ENCODE measurements at regions not wholly inside any gene's neighbourhood (a gene's known extent, or its start where the extent isn't known, plus 50 kb on each side); places are given as distances from the start of the nearest gene placed in this dataset.

DNA sequence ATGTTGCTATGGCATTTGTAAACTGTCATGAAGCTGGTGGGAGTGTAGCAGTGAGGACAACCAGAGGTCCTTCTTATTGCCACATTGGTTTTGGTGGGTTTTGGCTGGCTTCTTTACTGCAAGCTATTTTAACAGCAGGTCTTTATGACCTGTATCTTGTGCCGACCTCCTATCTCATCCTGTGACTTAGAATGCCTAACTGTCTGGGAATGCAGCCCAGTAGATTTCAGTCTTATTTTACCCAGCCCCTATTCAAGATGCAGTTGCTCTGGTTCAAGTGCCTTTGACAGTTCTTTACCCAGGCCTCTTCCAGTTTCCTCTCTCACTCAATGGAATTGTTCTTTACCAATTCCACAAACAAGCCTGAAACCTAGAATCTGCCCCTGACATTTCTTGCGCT is 145.1 kb downstream of the KCNE4 start:
- WGBS (ENCODE audit: insufficient coverage, insufficient replicate concordance, low lambda C conversion rate, missing lambda C conversion rate): 46% methylated on average over 2 of the region's 2 CpGs
- no peak overlapping the region for H3K4me3 ChIP-seq
- no TSS peak for BruUV-seq (replicated peaks)
- intact Hi-C loops (cut with micrococcal nuclease; ENCODE audit: unreplicated experiment) (no loop called here), in situ Hi-C loops (cut with MboI) (no loop called here)
- FAIRE-seq (no peak), ATAC-seq (no peak), DNase-seq (ENCODE audit: low read depth, low spot score) (no peak)
- no peaks in the 10 kb centered on the region for H3K9me3 ChIP-seq (replicated peaks; ENCODE audit: control insufficient read depth, insufficient read depth, low read length)
- RAD21 ChIA-PET (ENCODE audit: unreplicated experiment): no interaction called here
- CTCF ChIA-PET: no interaction called here
- H4K20me1 ChIP-seq (ENCODE audit: control insufficient read depth, insufficient read depth): no peaks in the 10 kb centered on the region
- H3K9ac ChIP-seq (ENCODE audit: control insufficient read depth, insufficient read depth, low read length): no peak overlapping the region
- no peaks in the 10 kb centered on the region for H3K27me3 ChIP-seq (replicated peaks in 1 of 2; ENCODE audit: control insufficient read depth in 2 of 2, insufficient read depth in 2 of 2, low read length in 1 of 2)
- POLR2A ChIA-PET: no interaction called here
- SMC1A ChIA-PET (ENCODE audit: uncharacterized antibody, unreplicated experiment): no interaction called here
- H3K4me1 ChIP-seq (ENCODE audit: control insufficient read depth, insufficient read depth, low read length): no peaks in the 10 kb centered on the region
- TF ChIP-seq, protein P1, sequence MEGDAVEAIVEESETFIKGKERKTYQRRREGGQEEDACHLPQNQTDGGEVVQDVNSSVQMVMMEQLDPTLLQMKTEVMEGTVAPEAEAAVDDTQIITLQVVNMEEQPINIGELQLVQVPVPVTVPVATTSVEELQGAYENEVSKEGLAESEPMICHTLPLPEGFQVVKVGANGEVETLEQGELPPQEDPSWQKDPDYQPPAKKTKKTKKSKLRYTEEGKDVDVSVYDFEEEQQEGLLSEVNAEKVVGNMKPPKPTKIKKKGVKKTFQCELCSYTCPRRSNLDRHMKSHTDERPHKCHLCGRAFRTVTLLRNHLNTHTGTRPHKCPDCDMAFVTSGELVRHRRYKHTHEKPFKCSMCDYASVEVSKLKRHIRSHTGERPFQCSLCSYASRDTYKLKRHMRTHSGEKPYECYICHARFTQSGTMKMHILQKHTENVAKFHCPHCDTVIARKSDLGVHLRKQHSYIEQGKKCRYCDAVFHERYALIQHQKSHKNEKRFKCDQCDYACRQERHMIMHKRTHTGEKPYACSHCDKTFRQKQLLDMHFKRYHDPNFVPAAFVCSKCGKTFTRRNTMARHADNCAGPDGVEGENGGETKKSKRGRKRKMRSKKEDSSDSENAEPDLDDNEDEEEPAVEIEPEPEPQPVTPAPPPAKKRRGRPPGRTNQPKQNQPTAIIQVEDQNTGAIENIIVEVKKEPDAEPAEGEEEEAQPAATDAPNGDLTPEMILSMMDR (IDR thresholded peaks at IDR 0.05 in 2 of 3, conservative IDR thresholded peaks at IDR 0.05 in 1 of 3; ENCODE audit: control insufficient read depth in 2 of 3, extremely low read depth in 1 of 3, insufficient read depth in 1 of 3, low read depth in 3 of 3, low read length in 3 of 3): no peak
- TF ChIP-seq SREBF1 (IDR thresholded peaks at IDR 0.05; ENCODE audit: low read length) (no peak), CHD4 (IDR thresholded peaks at IDR 0.05) (no peak), SMARCA5 (IDR thresholded peaks at IDR 0.05) (no peak), SIN3A (IDR thresholded peaks at IDR 0.05; ENCODE audit: low read depth, low read length) (no peak), ZNF274 (IDR thresholded peaks at IDR 0.05; ENCODE audit: insufficient read depth, insufficient read length) (no peak), MYB (IDR thresholded peaks at IDR 0.05; ENCODE audit: borderline replicate concordance, low read depth, low read length) (no peak), POLR2AphosphoS2 (IDR thresholded peaks at IDR 0.05; ENCODE audit: low read depth, low read length) (no peak), EED (IDR thresholded peaks at IDR 0.05; ENCODE audit: low read depth) (no peak), ZNF24 (IDR thresholded peaks at IDR 0.05) (no peak), DPF2 (IDR thresholded peaks at IDR 0.05) (no peak), MTA2 (IDR thresholded peaks at IDR 0.05; ENCODE audit: low read depth) (no peak), ZBED1 (IDR thresholded peaks at IDR 0.05; ENCODE audit: borderline replicate concordance) (no peak), RELA (IDR thresholded peaks at IDR 0.05; ENCODE audit: borderline replicate concordance, partially characterized antibody) (no peak)
- TF ChIP-seq, protein P2, sequence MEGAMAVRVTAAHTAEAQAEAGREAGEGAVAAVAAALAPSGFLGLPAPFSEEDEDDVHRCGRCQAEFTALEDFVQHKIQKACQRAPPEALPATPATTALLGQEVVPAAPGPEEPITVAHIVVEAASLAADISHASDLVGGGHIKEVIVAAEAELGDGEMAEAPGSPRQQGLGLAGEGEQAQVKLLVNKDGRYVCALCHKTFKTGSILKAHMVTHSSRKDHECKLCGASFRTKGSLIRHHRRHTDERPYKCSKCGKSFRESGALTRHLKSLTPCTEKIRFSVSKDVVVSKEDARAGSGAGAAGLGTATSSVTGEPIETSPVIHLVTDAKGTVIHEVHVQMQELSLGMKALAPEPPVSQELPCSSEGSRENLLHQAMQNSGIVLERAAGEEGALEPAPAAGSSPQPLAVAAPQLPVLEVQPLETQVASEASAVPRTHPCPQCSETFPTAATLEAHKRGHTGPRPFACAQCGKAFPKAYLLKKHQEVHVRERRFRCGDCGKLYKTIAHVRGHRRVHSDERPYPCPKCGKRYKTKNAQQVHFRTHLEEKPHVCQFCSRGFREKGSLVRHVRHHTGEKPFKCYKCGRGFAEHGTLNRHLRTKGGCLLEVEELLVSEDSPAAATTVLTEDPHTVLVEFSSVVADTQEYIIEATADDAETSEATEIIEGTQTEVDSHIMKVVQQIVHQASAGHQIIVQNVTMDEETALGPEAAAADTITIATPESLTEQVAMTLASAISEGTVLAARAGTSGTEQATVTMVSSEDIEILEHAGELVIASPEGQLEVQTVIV (IDR thresholded peaks at IDR 0.05; ENCODE audit: borderline replicate concordance, partially characterized antibody): no peak
- TF ChIP-seq, protein P3, sequence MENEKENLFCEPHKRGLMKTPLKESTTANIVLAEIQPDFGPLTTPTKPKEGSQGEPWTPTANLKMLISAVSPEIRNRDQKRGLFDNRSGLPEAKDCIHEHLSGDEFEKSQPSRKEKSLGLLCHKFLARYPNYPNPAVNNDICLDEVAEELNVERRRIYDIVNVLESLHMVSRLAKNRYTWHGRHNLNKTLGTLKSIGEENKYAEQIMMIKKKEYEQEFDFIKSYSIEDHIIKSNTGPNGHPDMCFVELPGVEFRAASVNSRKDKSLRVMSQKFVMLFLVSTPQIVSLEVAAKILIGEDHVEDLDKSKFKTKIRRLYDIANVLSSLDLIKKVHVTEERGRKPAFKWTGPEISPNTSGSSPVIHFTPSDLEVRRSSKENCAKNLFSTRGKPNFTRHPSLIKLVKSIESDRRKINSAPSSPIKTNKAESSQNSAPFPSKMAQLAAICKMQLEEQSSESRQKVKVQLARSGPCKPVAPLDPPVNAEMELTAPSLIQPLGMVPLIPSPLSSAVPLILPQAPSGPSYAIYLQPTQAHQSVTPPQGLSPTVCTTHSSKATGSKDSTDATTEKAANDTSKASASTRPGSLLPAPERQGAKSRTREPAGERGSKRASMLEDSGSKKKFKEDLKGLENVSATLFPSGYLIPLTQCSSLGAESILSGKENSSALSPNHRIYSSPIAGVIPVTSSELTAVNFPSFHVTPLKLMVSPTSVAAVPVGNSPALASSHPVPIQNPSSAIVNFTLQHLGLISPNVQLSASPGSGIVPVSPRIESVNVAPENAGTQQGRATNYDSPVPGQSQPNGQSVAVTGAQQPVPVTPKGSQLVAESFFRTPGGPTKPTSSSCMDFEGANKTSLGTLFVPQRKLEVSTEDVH (IDR thresholded peaks at IDR 0.05; ENCODE audit: low read depth, partially characterized antibody): no peak
- TF ChIP-seq, protein P4, sequence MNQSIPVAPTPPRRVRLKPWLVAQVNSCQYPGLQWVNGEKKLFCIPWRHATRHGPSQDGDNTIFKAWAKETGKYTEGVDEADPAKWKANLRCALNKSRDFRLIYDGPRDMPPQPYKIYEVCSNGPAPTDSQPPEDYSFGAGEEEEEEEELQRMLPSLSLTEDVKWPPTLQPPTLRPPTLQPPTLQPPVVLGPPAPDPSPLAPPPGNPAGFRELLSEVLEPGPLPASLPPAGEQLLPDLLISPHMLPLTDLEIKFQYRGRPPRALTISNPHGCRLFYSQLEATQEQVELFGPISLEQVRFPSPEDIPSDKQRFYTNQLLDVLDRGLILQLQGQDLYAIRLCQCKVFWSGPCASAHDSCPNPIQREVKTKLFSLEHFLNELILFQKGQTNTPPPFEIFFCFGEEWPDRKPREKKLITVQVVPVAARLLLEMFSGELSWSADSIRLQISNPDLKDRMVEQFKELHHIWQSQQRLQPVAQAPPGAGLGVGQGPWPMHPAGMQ (IDR thresholded peaks at IDR 0.05; ENCODE audit: borderline replicate concordance): no peak
- TF ChIP-seq, protein P5, sequence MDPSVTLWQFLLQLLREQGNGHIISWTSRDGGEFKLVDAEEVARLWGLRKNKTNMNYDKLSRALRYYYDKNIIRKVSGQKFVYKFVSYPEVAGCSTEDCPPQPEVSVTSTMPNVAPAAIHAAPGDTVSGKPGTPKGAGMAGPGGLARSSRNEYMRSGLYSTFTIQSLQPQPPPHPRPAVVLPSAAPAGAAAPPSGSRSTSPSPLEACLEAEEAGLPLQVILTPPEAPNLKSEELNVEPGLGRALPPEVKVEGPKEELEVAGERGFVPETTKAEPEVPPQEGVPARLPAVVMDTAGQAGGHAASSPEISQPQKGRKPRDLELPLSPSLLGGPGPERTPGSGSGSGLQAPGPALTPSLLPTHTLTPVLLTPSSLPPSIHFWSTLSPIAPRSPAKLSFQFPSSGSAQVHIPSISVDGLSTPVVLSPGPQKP (IDR thresholded peaks at IDR 0.05; ENCODE audit: low read depth, low read length): no peak
- no peak overlapping the region for H3K27ac ChIP-seq (ENCODE audit: control insufficient read depth, insufficient read depth)
- H3K79me2 ChIP-seq (ENCODE audit: control insufficient read depth, insufficient read depth, low read length): no peaks in the 10 kb centered on the region
- no peaks in the 10 kb centered on the region for H3K36me3 ChIP-seq (ENCODE audit: control insufficient read depth in 2 of 2, insufficient read depth in 2 of 2, low read length in 1 of 2)
- H3K4me2 ChIP-seq (ENCODE audit: control insufficient read depth, insufficient read depth): no peak overlapping the region
- no peak overlapping the region for H2AFZ ChIP-seq (ENCODE audit: control insufficient read depth, low read depth, low read length)

Data from GM12878 (cell line).